Glutamatergic neuron (in vitro differentiated cells): ENCODE measurements at regions not wholly inside any gene's neighbourhood (a gene's known extent, or its start where the extent isn't known, plus 50 kb on each side); places are given as distances from the start of the nearest gene placed in this dataset.

Experiments
- DNase-seq: peaks from one replicate; pipeline ENCODE4 v3.0.0; 2022
- H3K27ac Mint-ChIP-seq: one replicate; pipeline ENCODE4 v1.8.0; 2020; ENCODE audit warnings: mild to moderate bottlenecking, mixed read lengths, inconsistent platforms; ENCODE audit not compliant: unreplicated experiment
- H3K27me3 Mint-ChIP-seq: one replicate; pipeline ENCODE4 v1.8.0; 2020; ENCODE audit warnings: mild to moderate bottlenecking, moderate library complexity, mixed read lengths, inconsistent platforms; ENCODE audit not compliant: unreplicated experiment
- H3K36me3 Mint-ChIP-seq: one replicate; pipeline ENCODE4 v1.8.0; 2020; ENCODE audit warnings: mild to moderate bottlenecking, mixed read lengths, inconsistent platforms; ENCODE audit not compliant: unreplicated experiment
- H3K4me1 Mint-ChIP-seq: one replicate; pipeline ENCODE4 v1.8.0; 2020; ENCODE audit warnings: mild to moderate bottlenecking, low read depth, mixed read lengths, inconsistent platforms; ENCODE audit not compliant: unreplicated experiment
- H3K4me3 Mint-ChIP-seq: one replicate; pipeline ENCODE4 v1.8.0; 2020; ENCODE audit warnings: mild to moderate bottlenecking, mixed read lengths, inconsistent platforms; ENCODE audit not compliant: unreplicated experiment
- H3K9me3 Mint-ChIP-seq: one replicate; pipeline ENCODE4 v1.8.0; 2020; ENCODE audit warnings: mild to moderate bottlenecking, moderate library complexity, mixed read lengths, inconsistent platforms; ENCODE audit not compliant: unreplicated experiment
- CTCF ChIP-seq: fragments of 200-600 bp; sonication (generic); IDR thresholded peaks from one replicate; pipeline ENCODE4 v1.5.0; 2021; ENCODE audit not compliant: partially characterized antibody, unreplicated experiment

DNA sequence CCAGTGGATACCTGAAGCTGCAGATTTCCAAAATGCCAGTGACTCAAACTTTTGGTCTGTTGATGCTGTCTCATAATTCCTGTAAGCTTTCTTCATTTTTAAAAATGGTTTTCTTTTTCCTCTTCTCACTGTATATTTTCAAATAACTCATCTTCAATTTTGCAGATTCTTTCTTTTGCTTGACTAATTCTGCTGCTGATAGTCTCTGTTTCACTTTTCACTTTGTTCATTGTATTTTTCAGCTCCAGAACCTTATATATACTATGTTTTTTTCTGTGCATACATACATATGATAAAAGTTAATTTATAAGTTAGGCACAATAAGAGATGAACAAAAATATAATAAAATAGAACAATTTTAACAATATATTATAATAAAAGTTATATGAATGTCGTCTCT is 237.7 kb upstream of the GPRIN3 start:
- H3K4me3 Mint-ChIP-seq, result no peak overlapping the region
- H3K4me1 Mint-ChIP-seq, result no peaks in the 10 kb centered on the region
- H3K27me3 Mint-ChIP-seq, result no peaks in the 10 kb centered on the region
- DNase-seq, result no peak
- no peak for TF ChIP-seq CTCF
- peaks cover 23% of the 10 kb centered on the region for H3K36me3 Mint-ChIP-seq
- peaks cover 14% of the 10 kb centered on the region for H3K9me3 Mint-ChIP-seq
- no peak overlapping the region for H3K27ac Mint-ChIP-seq

GRCh38 chr4:89541998-89542397 is 234.4 kb upstream of the GPRIN3 start:
- TF ChIP-seq CTCF, result no peak

DNA sequence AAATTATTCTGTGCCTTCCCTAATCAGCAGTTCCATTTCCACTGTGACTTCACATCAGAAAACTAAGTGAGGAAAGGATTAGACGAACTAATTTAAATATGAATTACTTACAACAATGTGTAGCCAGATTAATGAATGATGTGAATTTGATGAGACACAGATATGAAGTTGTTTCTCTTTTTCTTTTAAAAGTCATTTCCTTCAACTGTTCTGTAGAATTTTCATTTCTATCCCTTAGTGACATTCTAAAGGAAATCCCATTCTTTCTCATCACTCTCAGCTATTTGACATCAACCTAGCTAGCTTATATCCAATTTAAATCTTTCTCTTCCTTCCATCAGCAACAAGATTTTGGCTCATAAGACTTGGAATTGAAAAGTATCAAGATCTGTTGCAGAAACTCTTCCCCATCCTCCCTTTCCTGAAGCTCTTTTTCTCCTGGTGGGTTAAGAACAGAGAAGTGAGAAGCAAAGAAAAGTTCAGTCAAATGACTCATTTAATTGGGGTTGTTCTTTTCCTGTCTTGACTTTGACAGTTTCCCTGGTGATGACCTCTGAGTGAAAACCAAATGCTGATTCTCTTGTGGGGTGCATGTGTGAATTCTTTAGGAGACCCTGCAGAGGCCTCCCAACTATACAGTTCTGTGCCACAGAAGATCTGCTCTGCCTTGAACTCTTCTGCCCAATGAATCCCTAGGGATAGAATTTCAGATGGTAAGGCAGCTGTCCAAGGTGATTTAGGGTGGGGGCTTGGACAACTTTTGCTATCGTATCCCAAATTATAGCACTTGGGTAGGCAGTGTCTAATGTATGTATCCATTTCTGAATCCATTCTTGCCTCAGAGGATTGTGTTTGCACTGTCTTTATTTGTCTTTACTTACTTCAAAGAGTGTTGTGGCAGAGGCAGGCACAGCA is 232.5 kb upstream of the GPRIN3 start:
- Mint-ChIP-seq H3K27me3 (no peaks in the 10 kb centered on the region), H3K36me3 (peaks cover 24% of the 10 kb centered on the region), H3K4me1 (no peaks in the 10 kb centered on the region), H3K9me3 (peaks cover 8% of the 10 kb centered on the region), H3K4me3 (no peak overlapping the region), H3K27ac (no peak overlapping the region)
- DNase-seq, result no peak
- TF ChIP-seq CTCF, result no peak

More at GRCh38 chr4:89541998-89542397, 234.4 kb upstream of the GPRIN3 start:
- peaks cover 18% of the 10 kb centered on the region for H3K36me3 Mint-ChIP-seq
- H3K4me3 Mint-ChIP-seq, result no peak overlapping the region
- H3K27me3 Mint-ChIP-seq, result no peaks in the 10 kb centered on the region
- DNase-seq, result no peak
- no peak overlapping the region for H3K27ac Mint-ChIP-seq
- peaks cover 12% of the 10 kb centered on the region for H3K9me3 Mint-ChIP-seq
- H3K4me1 Mint-ChIP-seq, result no peaks in the 10 kb centered on the region

DNA sequence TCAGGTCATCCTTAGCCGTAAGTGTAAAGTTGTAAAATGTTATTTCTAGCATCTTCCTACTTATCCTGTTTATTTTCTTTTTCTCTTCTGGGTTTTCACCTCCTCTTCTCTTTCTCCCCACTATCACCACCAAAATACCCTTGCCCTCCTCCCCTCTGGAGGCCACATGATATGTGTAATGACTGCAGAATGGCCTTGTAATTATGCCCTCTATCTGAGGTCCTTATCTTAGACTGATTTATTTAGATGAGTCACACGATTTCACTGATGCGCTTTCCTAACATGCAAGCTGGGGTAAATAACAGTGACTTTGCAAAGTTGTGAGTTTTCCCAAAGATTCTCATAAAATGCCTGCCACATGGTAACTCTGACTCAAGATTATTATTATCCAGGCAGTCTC is 231.8 kb upstream of the GPRIN3 start:
- no peak for TF ChIP-seq CTCF
- Mint-ChIP-seq H3K4me1 (no peaks in the 10 kb centered on the region), H3K36me3 (peaks cover 20% of the 10 kb centered on the region), H3K27me3 (no peaks in the 10 kb centered on the region), H3K9me3 (peaks cover 8% of the 10 kb centered on the region), H3K27ac (no peak overlapping the region), H3K4me3 (no peak overlapping the region)
- DNase-seq, result no peak

DNA sequence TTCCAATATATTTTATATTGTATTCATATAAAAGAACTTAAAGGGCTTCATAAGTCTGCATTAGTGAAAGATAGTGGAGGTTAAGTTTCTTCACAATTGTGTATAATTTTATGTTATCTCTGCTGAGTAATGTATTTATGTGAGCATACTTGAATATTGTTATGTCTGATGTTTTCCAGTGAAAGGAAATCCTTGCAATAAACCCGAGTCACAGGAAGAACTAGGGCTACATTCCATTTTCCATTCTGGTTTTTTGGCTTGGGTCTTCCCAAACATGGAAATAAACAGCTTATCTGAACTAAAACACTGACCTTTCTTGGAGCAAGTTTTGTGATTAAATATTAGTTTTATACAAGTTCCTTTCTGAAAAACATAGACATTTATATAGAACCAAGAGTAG is 231.3 kb upstream of the GPRIN3 start:
- no peak overlapping the region for H3K27ac Mint-ChIP-seq
- DNase-seq, result no peak
- TF ChIP-seq CTCF, result no peak
- H3K4me1 Mint-ChIP-seq, result no peaks in the 10 kb centered on the region
- no peaks in the 10 kb centered on the region for H3K27me3 Mint-ChIP-seq
- H3K36me3 Mint-ChIP-seq, result peaks cover 17% of the 10 kb centered on the region
- H3K9me3 Mint-ChIP-seq, result peaks cover 6% of the 10 kb centered on the region
- H3K4me3 Mint-ChIP-seq, result no peak overlapping the region
